CD1c-positive myeloid dendritic cell (primary cell): ENCODE measurements at regions not wholly inside any gene's neighbourhood (a gene's known extent, or its start where the extent isn't known, plus 50 kb on each side); places are given as distances from the start of the nearest gene placed in this dataset.

ENCODE experiments used
- DNase-seq: peaks from one replicate; pipeline ENCODE4 v3.0.0-alpha.2; 2016; ENCODE audit errors: extremely low spot score

- no peak for DNase-seq
These were observed 102.6 kb upstream of the KRR1 start for GRCh38 chr12:75613981-75614380.

DNA sequence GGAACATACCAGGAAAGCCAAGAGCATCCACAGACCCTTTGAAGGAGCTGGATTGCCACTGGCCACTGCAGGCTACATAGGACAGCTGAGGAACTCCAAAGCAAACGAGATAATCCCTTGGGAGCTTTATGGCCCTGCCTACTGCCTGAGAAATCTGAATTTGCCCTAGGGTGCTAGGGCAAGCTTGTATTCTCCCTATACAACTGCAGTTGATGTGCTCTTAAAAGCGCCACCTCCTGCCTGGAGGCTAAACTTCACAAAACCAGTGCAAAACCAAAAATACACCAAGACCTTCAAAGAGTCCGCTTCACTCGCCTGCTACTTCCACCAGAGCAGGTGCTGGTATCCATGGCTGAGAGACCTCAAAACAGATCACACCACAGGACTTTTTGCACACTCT is 99.6 kb upstream of the KRR1 start:
- no peak for DNase-seq

- DNase-seq = no peak
These were observed 95.5 kb upstream of the KRR1 start for GRCh38 chr12:75606956-75607355.

DNA sequence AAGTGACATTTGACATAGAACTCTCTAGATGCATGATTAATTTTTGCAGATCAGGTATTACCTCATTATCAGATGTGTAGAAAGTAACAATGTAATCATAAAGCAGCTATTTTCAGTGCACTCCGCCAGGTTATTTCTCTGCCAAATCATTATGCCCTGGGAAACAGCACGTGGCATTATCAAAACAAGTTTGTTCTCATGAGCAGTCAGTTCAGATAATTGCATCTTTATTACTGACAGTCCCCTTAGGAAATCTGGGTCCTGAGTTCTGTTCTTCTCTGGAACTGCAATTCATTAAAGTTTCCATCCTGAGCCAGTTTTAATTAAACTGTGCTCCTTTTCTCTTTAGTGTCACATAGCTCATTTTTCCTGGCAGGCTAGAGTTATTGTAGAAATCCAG is 94.7 kb upstream of the KRR1 start:
- no peak for DNase-seq

DNA sequence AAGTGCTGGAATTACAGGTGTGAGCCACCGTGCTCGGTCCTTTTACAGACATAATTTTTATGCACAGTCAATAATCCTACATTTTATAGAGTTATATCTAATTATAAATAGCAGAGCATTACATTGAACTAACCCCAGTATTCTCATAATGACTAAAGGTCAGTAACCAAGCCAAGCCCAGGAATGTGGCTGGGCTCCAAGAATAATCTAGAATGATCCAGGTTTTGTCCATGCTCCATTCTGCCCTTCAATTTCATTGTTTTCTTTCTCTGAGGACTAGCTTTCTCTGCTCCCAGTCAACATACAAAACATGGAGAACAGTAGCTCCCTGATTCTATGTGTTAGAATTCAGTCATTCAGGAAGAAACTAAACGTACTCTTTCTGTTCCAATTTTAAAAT is 92.1 kb upstream of the KRR1 start:
- no peak for DNase-seq

DNA sequence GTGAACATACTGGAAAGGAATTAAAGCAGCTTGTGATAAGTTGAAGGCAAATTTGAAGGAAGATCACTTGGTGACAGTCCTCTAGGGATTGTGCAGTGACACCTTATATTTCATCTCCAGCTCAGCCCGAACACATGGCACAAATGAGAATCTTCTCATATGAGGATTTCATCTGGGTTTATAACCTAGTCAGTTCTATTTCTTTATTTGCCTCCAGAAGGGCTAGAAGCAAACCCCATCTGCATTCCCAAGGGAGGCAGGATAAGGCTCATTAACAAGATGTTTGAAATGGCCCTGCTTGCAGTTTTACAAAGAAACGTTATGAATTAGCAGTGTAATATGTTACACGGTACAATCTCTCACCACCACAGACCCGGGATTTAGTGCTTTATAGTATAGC is 90.7 kb upstream of the KRR1 start:
- no peak for DNase-seq

- no peak for DNase-seq
These were observed 88.7 kb upstream of the KRR1 start for GRCh38 chr12:75600146-75600545.

GRCh38 chr12:75599061-75599460 is 87.7 kb upstream of the KRR1 start:
- no peak for DNase-seq

DNA sequence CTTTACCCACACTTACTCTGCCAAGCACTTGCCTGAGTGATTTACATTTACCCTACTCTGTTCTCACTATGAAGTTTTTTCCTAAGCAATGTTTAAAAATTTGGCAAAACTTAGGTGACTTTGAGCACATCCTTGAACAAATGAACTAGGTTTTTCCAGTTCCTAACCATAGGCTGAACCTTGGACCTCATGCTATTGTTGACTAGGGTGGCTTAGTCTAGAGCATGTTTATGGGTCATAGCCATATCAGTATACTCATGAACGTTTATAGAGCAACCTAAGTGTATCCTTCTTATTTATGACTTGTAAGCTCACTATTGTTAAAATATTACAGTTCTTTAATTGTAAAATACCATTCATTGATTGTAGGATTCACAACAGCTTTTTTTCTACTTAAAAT is 85.0 kb upstream of the KRR1 start:
- DNase-seq = no peak

DNA sequence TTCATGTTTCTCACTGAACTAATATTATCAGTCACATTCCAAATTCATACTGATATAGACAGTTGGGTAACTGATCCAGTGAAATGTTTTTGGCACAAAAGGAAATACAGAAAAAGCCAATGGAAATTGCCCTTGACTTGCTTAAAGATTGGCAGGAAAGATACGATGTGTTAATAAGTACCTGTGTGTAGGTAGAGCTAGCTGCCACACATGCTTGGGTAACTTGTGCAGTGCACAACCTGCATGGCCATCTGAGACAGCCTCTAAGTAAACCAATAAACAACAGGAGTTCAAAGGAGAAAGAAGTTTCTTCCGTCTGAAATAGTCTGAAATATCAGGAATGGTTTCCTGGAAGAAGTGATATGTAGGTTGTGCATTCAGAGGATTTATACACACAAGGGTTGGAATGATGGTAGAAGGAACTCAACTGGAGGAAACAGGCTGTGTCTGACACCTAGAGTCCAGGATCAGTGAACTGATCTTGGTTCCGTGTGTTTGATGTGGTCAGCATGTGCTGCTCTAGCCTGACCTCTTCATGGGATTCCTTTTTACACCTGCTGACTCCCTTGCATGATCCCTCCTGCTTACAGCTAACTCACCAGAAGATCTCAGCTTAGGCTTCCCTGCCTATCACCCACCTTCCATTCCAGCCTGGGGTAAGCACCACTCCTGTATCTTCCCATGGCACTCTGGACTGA is 81.4 kb upstream of the KRR1 start:
- no peak for DNase-seq

- no peak for DNase-seq
These were observed 80.7 kb upstream of the KRR1 start for GRCh38 chr12:75592086-75592485.

- DNase-seq = no peak
These were observed 80.2 kb upstream of the KRR1 start for GRCh38 chr12:75591628-75592027.

GRCh38 chr12:75589801-75590200 is 78.4 kb upstream of the KRR1 start:
- no peak for DNase-seq

DNA sequence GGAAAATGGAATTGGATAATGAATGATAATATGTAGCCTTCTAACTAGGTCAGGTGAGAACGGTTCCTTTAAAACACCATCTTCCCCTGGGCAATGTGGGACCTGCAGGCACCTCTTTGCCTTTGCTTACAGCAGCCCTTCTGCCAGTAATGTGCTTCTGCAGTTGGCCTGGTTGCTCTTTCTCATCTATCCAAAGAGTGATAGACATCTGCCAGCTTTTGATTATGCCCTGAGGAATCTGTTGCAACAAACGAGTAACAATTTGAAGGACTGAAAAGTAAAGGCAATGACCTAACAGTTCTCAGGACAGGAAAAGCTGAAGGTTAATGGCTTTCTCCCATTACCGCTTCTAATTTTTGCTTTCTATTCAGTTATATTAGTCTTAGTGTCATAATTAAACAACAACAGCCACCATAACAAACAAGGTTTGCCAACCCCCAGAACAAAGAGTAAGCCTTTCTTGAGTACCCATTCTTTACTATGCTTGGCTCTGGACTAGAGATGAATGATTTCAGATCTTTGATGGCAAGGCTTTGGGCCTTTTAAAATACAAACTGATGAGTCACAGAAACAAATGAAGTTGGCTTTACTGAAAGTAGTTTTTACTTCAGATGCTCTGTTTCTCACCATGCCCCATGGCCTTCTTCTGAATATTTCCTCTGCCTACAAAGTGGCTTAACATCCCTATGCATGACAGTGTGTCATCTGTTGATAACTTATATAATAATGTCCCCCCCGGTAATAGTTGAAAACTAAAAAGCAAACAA is 76.1 kb upstream of the KRR1 start:
- DNase-seq = no peak

GRCh38 chr12:75585330-75585729 is 73.9 kb upstream of the KRR1 start:
- no peak for DNase-seq

DNA sequence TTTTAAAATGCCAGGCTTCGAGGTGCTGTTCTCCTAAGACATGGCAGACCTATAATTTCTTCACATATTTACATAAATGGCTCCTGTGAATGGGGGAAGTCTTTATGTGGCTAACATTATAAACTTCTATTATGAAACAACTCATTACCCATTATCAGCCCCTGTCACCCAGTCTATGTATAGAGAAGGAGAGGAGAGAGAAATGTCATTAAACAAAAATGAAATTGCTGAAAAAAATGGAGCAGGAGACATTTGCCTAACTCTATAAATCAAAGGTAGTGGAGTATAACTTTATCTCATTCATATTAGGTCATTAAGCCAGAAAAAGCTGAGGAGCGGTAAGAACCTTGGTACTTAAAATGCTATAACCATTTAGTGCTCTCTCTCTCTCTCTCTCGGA is 71.9 kb upstream of the KRR1 start:
- DNase-seq = no peak

GRCh38 chr12:75581515-75581914 is 70.1 kb upstream of the KRR1 start:
- DNase-seq = no peak

DNA sequence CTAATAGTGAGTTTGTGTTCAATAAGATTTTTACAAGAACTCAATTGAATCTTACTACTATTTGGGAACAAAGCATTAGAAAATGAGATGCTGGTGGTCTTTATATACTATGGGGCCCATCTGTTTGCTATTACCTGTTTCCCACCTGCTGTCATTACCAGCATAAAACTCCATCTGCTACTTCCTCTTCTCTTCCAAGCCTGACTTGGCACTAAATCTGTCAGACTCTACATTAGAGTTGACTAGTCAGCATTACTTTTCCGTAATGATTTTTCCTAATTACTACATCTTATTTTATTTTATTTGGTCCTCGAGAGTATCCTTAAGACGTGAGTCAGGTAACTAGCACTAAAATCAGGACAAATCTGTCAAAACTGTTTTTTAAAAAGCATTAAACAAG is 68.1 kb upstream of the KRR1 start:
- no peak for DNase-seq

- no peak for DNase-seq
These were observed 67.1 kb upstream of the KRR1 start for GRCh38 chr12:75578546-75578945.

GRCh38 chr12:75577812-75578211 is 66.4 kb upstream of the KRR1 start:
- no peak for DNase-seq

DNA sequence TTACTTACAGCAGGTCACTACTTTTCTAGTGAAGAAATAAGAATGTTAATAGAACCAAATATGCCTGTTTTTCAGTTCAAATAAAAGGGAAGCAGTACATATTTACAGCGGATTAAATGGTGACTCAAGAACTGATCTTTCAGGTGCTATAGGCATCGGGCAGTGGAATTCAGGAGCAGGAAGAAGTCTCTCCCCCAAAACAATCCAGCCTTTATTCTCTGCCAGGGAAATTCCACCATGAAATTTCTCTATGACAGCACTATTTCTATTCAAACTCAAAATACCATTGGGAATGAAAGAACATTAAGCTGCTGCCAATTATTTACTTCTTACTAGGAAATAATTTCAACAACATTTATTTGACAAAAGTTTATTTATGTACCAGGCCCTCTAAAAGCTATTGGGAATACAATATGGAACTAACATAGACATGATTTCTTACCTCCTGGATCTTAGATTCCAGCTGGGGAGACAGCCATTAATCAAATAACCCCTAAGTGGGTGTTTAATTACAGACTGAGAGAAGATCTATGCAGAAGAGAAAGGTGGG is 60.3 kb upstream of the KRR1 start:
- no peak for DNase-seq

GRCh38 chr12:75571204-75571603 is 59.8 kb upstream of the KRR1 start:
- DNase-seq = no peak

DNA sequence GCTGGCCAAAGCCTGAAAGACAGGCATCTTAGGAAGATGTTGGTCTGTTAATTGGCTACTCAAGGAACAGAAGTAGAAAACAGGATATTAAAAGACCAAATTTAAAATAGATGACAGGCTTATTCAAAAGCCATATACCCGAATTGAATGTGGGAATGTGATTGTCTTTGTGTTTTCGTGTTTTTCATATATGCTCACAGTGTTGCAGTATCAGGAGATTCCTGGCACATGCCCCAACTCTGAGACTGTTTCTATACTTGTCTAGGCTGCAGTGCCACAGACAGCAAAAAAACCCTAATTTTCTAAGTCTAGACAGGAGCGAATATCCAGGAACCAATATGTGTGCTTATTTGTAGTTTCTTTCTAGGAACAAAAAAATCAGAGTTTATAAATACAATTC is 57.4 kb upstream of the KRR1 start:
- no peak for DNase-seq
